Karpas-422 (cell line): ENCODE measurements at regions not wholly inside any gene's neighbourhood (a gene's known extent, or its start where the extent isn't known, plus 50 kb on each side); places are given as distances from the start of the nearest gene placed in this dataset.

Experiments
- DNase-seq: peaks from one replicate; pipeline ENCODE4 v3.0.0-alpha.2; 2015
- H2AFZ ChIP-seq: fragments of 200-600 bp; sonication (generic); 2 replicates; pipeline ENCODE4 v1.6.1; 2014; ENCODE audit warnings: antibody characterized with exemption, low read length, mixed read lengths
- H3K27ac ChIP-seq: fragments of 200-600 bp; sonication (generic); 2 replicates; pipeline ENCODE4 v1.5.1; 2014; ENCODE audit warnings: mild to moderate bottlenecking, low read length, moderate library complexity
- H3K27me3 ChIP-seq: fragments of 200-600 bp; sonication (generic); 2 replicates; pipeline ENCODE4 v1.6.1; 2014; ENCODE audit warnings: low read length, mixed read lengths
- H3K36me3 ChIP-seq: fragments of 200-600 bp; sonication (generic); 2 replicates; pipeline ENCODE4 v1.6.1; 2014; ENCODE audit warnings: low read length, mixed read lengths; ENCODE audit not compliant: insufficient read depth
- H3K4me1 ChIP-seq: fragments of 200-600 bp; sonication (generic); 2 replicates; pipeline ENCODE4 v1.6.1; 2014; ENCODE audit warnings: mild to moderate bottlenecking, low read length, mixed read lengths
- H3K4me2 ChIP-seq: fragments of 200-600 bp; sonication (generic); 2 replicates; pipeline ENCODE4 v1.6.1; 2014; ENCODE audit warnings: low read length, low read depth, mild to moderate bottlenecking; ENCODE audit not compliant: poor library complexity, severe bottlenecking
- H3K4me3 ChIP-seq: fragments of 200-600 bp; sonication (generic); 2 replicates; pipeline ENCODE4 v1.5.1; 2014; ENCODE audit warnings: mild to moderate bottlenecking, antibody characterized with exemption, low read length, mixed read lengths
- H3K79me2 ChIP-seq: fragments of 200-600 bp; sonication (generic); 2 replicates; pipeline ENCODE4 v1.6.1; 2014; ENCODE audit warnings: mild to moderate bottlenecking, low read length, mixed read lengths
- H3K9ac ChIP-seq: fragments of 200-600 bp; sonication (generic); 2 replicates; pipeline ENCODE4 v1.6.0; 2014; ENCODE audit warnings: low read length
- H3K9me2 ChIP-seq: fragments of 200-600 bp; sonication (generic), shearing (Covaris generic); replicated peaks from 2 replicates; pipeline ENCODE4 v1.6.0; 2014; ENCODE audit warnings: mild to moderate bottlenecking, low read length, moderate library complexity; ENCODE audit not compliant: insufficient read depth
- H3K9me3 ChIP-seq: fragments of 300-700, 200-600 bp; sonication (generic); 2 replicates; pipeline ENCODE4 v1.6.1; 2014; ENCODE audit warnings: low read length, mixed read lengths
- H4K20me1 ChIP-seq: fragments of 200-600 bp; sonication (generic); 2 replicates; pipeline ENCODE4 v1.6.1; 2014; ENCODE audit warnings: mild to moderate bottlenecking, antibody characterized with exemption, low read length, low read depth; ENCODE audit not compliant: insufficient read depth

DNA sequence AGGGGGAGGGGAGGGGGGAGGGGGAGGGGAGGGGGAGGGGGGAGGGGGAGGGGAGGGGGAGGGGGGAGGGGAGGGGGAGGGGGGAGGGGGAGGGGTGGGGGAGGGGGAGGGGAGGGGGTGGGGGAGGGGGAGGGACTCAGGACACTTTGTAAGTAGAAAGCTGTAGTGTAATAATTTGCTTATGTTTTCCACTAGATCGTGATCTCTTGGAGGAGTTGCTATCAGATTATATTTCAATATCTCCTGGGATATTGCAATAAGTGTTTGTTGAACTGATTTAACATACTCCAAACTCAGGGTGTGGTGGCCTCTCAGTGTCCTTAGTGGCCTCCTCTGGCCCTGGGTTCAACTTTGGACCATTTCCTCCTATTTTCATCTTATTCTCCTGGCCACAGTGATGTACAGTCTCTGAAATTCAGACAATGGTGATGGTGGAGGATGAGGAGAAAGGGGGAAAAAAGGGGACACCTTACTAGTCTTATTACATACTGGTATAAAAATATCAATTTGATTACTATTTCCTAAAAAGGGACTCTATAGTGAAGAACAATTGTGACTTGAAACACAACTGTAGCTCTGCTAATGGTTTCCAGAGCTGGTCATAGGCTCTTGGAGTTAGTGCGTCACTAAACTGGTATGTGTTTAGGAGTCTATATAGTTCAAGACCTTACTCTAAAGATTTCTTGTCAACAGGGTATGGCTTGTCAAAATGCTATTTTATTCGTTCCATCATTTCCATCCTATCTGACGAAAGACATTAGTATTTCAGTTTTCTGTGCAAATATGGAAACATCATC is 89.6 kb downstream of the DDX1 start:
- no peak for DNase-seq
- no peak overlapping the region for H3K4me2 ChIP-seq
- no peaks in the 10 kb centered on the region for H4K20me1 ChIP-seq
- no peaks in the 10 kb centered on the region for H3K4me1 ChIP-seq
- no peak overlapping the region for H3K27ac ChIP-seq
- no peaks in the 10 kb centered on the region for H3K9me2 ChIP-seq
- no peaks in the 10 kb centered on the region for H3K27me3 ChIP-seq
- H3K9ac ChIP-seq = no peak overlapping the region
- no peaks in the 10 kb centered on the region for H3K79me2 ChIP-seq
- no peak overlapping the region for H3K4me3 ChIP-seq
- no peaks in the 10 kb centered on the region for H3K36me3 ChIP-seq
- no peaks in the 10 kb centered on the region for H3K9me3 ChIP-seq
- H2AFZ ChIP-seq = no peak overlapping the region

DNA sequence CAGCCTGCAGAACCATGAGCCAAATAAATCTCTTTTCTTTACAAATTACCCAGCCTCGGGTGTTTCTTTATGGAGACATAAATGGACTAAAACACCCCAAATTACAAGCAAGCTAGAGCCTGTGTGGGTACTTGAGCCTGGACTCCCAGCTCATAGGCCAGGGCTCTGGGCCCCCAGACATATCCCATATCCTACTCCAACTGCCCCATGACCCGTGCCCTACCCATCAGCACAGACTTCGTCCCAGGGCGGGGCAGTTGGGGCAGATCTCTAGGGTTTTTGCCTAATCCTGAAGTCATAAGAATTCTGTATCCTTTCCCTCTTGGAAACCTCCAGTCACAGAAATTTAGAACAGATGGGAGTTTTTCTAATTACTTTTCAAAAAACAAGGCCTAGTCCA is 90.7 kb downstream of the DDX1 start:
- Histone ChIP-seq H4K20me1 (no peaks in the 10 kb centered on the region), H3K4me2 (no peak overlapping the region), H3K79me2 (no peaks in the 10 kb centered on the region), H3K27me3 (no peaks in the 10 kb centered on the region), H2AFZ (no peak overlapping the region), H3K4me3 (no peak overlapping the region), H3K9me2 (no peaks in the 10 kb centered on the region), H3K9me3 (no peaks in the 10 kb centered on the region), H3K9ac (no peak overlapping the region), H3K36me3 (no peaks in the 10 kb centered on the region), H3K4me1 (no peaks in the 10 kb centered on the region), H3K27ac (no peak overlapping the region)
- no peak for DNase-seq

DNA sequence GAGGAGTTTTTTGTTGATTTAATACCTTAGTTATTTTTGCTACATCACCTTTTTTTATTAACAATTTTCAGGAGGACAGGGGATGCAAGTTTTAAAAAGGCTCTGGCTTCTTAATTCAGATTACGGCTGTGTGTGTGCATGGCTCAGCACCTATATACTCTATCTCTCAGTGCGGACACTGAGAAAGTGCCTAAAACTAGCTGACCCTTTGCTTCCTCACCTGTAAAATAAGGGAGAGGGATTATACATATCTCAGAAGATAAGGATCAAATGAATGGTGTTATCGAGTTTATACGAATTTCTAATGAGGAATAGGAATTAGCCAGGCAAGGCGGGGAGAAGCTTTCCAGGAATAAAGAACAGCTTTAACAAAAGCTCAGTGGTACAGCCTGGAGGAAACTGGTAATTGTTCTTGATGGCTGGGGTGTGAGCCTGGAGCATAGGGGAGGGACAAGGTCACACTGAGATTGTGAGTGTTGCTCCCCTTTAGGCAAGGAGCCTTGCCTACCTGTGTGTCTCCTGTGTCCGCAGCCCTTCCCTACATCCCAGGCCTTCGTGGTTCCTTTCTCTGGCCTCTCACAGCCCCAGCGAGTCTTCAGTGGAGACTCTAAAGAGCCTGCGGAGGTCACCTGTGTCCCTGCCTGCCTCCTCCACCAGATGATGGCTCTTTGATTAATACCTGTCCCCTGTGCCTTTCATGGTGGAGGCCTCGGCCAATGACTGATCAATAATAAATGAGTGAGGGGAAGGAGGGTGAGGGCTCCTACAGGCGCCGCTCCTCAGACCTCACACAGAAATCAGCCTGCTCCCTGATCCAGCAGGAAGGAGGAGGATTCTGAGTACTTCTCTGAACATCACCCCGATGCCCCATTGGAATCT is 92.7 kb downstream of the DDX1 start:
- H3K9me3 ChIP-seq = no peaks in the 10 kb centered on the region
- H3K79me2 ChIP-seq = no peaks in the 10 kb centered on the region
- no peak overlapping the region for H3K27ac ChIP-seq
- no peaks in the 10 kb centered on the region for H3K4me1 ChIP-seq
- DNase-seq = no peak
- H3K27me3 ChIP-seq = no peaks in the 10 kb centered on the region
- no peak overlapping the region for H3K4me2 ChIP-seq
- no peaks in the 10 kb centered on the region for H4K20me1 ChIP-seq
- no peaks in the 10 kb centered on the region for H3K36me3 ChIP-seq
- H3K9me2 ChIP-seq = no peaks in the 10 kb centered on the region
- H3K9ac ChIP-seq = no peak overlapping the region
- no peak overlapping the region for H3K4me3 ChIP-seq
- no peak overlapping the region for H2AFZ ChIP-seq

DNA sequence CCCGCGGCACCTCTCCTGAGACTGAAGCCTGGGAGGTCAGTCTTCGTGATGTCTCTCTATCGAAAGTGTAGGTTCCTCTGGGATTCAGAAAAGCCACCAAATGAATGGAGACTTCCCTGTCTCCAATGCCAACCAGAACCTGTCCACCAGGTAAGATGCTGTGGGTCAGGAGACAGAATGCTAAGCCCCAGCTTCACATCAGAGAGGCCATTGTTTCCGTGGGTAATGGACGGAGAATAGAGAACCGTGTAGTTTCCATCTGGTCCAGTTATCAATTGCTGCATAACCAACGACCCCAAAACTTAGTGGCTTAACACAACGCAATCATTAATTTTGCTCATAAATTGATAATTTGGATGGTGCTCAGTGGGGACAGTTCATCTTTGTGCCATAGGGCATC is 93.5 kb downstream of the DDX1 start:
- no peaks in the 10 kb centered on the region for H3K9me2 ChIP-seq
- no peaks in the 10 kb centered on the region for H4K20me1 ChIP-seq
- no peaks in the 10 kb centered on the region for H3K4me1 ChIP-seq
- H3K4me3 ChIP-seq = no peak overlapping the region
- no peak overlapping the region for H3K9ac ChIP-seq
- no peaks in the 10 kb centered on the region for H3K79me2 ChIP-seq
- no peak overlapping the region for H3K4me2 ChIP-seq
- no peaks in the 10 kb centered on the region for H3K36me3 ChIP-seq
- DNase-seq = no peak
- H3K9me3 ChIP-seq = no peaks in the 10 kb centered on the region
- no peaks in the 10 kb centered on the region for H3K27me3 ChIP-seq
- H3K27ac ChIP-seq = no peak overlapping the region
- H2AFZ ChIP-seq = no peak overlapping the region

DNA sequence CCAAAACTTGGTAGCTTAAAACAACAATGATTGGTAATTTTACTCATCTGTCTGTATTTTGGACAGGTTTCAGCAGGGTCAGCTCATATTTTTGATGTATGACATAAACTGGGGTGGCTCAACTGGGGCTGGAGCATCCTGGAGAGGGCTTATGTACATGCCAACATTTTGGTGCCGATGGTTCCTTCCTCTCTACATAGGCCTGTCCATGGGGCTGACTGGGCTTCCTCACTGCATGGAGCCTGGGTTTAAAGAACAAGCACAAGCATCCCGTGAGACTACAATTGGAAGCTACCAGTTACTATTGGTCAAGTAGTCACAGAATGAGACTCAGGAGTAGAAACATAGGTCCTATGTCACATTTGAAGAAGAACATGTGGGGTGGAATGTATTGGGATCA is 95.0 kb downstream of the DDX1 start:
- no peak for DNase-seq
- Histone ChIP-seq H4K20me1 (no peaks in the 10 kb centered on the region), H3K9me2 (no peaks in the 10 kb centered on the region), H3K79me2 (no peaks in the 10 kb centered on the region), H3K27me3 (no peaks in the 10 kb centered on the region), H3K4me1 (no peaks in the 10 kb centered on the region), H3K27ac (no peak overlapping the region), H3K9ac (no peak overlapping the region), H3K4me2 (no peak overlapping the region), H3K4me3 (no peak overlapping the region), H2AFZ (no peak overlapping the region), H3K9me3 (no peaks in the 10 kb centered on the region), H3K36me3 (no peaks in the 10 kb centered on the region)

DNA sequence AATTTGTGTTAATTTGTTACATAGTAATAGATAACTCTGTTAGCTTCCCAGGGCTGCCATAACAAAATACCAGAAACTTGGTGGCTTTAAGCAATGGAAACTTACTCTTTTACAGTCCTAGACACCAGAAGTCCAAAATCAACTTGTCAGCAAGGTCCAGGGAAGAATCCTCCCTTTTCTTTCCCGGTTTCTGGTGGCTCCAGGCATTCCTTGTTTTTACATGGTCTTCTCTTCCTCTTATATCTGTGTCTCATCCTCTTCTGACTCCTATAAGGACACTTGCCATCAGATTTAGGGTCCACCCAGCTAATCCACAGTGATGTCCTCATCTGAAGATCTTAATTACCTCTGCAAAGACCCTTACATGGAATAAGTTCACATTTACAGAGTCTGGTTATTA is 95.6 kb downstream of the DDX1 start:
- H3K79me2 ChIP-seq = no peaks in the 10 kb centered on the region
- no peak overlapping the region for H2AFZ ChIP-seq
- H4K20me1 ChIP-seq = no peaks in the 10 kb centered on the region
- H3K4me1 ChIP-seq = no peaks in the 10 kb centered on the region
- DNase-seq = no peak
- no peak overlapping the region for H3K9ac ChIP-seq
- H3K27ac ChIP-seq = no peak overlapping the region
- H3K4me3 ChIP-seq = no peak overlapping the region
- H3K27me3 ChIP-seq = no peaks in the 10 kb centered on the region
- no peak overlapping the region for H3K4me2 ChIP-seq
- H3K9me3 ChIP-seq = no peaks in the 10 kb centered on the region
- H3K36me3 ChIP-seq = no peaks in the 10 kb centered on the region
- no peaks in the 10 kb centered on the region for H3K9me2 ChIP-seq

DNA sequence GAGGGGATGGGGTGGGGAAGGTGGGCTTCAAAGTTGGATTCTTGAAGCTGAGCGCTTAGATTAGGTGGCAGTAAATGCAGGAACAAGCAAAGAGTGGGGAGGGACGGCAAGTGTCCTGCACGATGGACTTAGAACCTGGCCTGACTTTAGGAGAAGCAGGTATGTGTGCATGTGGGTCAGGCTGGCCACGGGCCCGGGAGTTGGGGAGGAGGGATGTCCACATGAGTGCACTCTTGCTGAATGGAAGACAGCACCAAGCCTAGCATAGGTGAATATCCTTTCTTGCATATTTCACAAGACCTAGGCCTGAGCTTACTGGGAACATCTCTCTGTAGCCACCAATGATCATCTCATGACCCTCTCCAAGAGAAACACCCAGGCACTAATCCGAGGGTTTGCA is 96.1 kb downstream of the DDX1 start:
- Histone ChIP-seq H3K79me2 (no peaks in the 10 kb centered on the region), H4K20me1 (no peaks in the 10 kb centered on the region), H3K4me2 (no peak overlapping the region), H3K27me3 (no peaks in the 10 kb centered on the region), H3K4me3 (no peak overlapping the region), H2AFZ (no peak overlapping the region), H3K36me3 (no peaks in the 10 kb centered on the region), H3K9ac (no peak overlapping the region), H3K4me1 (no peaks in the 10 kb centered on the region), H3K9me2 (no peaks in the 10 kb centered on the region), H3K9me3 (no peaks in the 10 kb centered on the region), H3K27ac (no peak overlapping the region)
- DNase-seq = no peak

DNA sequence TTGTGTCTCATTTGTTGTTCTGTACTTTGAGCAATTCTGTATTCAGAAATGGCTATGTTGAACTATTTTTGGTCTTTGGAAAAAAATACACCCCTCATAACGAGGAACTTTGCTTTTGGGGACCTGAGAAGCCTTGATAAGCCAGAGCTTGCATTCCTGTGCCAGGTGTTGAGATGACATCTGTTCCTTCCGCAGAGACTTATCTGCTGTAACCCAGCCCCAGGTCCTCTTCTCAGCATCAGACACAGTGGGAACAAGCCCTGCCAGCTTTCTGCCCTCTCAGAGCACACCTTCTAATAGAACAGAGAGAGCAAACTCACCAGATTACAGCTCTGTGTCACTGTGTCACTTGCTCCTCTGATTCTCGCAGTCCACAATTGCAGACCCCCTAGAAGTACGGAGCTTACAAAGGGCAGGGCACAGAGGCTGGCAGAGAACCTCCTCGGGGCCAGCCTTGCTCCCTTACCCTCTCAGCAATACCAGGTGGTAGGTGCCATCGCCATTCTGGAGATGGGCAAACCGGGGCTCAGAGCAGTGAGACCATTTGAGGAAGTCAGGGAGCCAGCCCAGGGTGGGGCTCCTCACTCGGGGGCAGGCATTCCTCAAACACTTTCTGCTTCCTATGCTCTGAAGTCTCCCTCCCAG is 97.4 kb downstream of the DDX1 start:
- no peaks in the 10 kb centered on the region for H3K27me3 ChIP-seq
- no peak overlapping the region for H3K4me2 ChIP-seq
- H3K27ac ChIP-seq = no peak overlapping the region
- H2AFZ ChIP-seq = no peak overlapping the region
- H3K36me3 ChIP-seq = no peaks in the 10 kb centered on the region
- H3K9me2 ChIP-seq = no peaks in the 10 kb centered on the region
- H4K20me1 ChIP-seq = no peaks in the 10 kb centered on the region
- no peaks in the 10 kb centered on the region for H3K9me3 ChIP-seq
- no peak overlapping the region for H3K4me3 ChIP-seq
- no peaks in the 10 kb centered on the region for H3K4me1 ChIP-seq
- no peak for DNase-seq
- H3K9ac ChIP-seq = no peak overlapping the region
- no peaks in the 10 kb centered on the region for H3K79me2 ChIP-seq
